AG04449 (cell line): ENCODE measurements at regions not wholly inside any gene's neighbourhood (a gene's known extent, or its start where the extent isn't known, plus 50 kb on each side); places are given as distances from the start of the nearest gene placed in this dataset.

Experiments
- CTCF ChIA-PET: fragments of 350-600 bp; formaldehyde crosslinking; extraction: SDS; loops from one replicate; lab custom pipeline; 2021; ENCODE audit warnings: antibody characterized with exemption; lab: Yijun Ruan, JAX
- POLR2A ChIA-PET: fragments of 400-600, 350-600 bp; formaldehyde crosslinking; extraction: SDS; loops from one replicate; lab custom pipeline; 2020; ENCODE audit warnings: antibody characterized with exemption, inconsistent platforms; lab: Yijun Ruan, JAX
- DNase-seq: peaks from one replicate; pipeline ENCODE4 v3.0.0-alpha.2; 2010; ENCODE audit warnings: low read depth, low spot score
- H3K4me3 ChIP-seq: 2 replicates; pipeline ENCODE4 v1.5.1; 2011; ENCODE audit warnings: low read depth, mild to moderate bottlenecking, control low read depth, low read length
- TF ChIP-seq, protein P1 (sequence below): IDR thresholded peaks from one replicate; pipeline ENCODE4 v1.5.1; 2011; ENCODE audit warnings: mild to moderate bottlenecking, moderate library complexity, low read length, control low read depth, inconsistent platforms; ENCODE audit not compliant: insufficient read depth; ENCODE audit errors: missing control alignments

DNA sequence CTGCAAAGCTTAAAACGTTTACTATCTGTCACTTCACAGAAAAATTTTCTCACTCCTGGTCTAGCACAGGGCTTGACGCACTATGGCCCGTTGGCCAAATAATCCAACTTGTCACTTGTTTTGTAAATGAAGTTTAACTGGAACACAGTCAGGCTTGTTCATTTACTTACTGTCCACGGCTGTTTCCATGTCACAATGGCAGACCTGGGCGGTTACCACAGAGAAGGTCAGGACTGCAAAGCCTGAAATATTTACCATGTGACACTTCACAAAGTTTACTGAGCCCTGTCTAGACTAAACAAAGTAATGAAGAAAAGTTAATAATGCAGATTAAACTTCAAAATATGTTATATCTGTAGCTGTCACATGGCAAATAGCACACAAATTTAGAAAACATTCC, 273.0 kb upstream of the GYPC start:
- ChIA-PET CTCF (no interaction called here), POLR2A (no interaction called here)
- no peak overlapping the region for H3K4me3 ChIP-seq
- DNase-seq: no peak
- TF ChIP-seq, protein P1, sequence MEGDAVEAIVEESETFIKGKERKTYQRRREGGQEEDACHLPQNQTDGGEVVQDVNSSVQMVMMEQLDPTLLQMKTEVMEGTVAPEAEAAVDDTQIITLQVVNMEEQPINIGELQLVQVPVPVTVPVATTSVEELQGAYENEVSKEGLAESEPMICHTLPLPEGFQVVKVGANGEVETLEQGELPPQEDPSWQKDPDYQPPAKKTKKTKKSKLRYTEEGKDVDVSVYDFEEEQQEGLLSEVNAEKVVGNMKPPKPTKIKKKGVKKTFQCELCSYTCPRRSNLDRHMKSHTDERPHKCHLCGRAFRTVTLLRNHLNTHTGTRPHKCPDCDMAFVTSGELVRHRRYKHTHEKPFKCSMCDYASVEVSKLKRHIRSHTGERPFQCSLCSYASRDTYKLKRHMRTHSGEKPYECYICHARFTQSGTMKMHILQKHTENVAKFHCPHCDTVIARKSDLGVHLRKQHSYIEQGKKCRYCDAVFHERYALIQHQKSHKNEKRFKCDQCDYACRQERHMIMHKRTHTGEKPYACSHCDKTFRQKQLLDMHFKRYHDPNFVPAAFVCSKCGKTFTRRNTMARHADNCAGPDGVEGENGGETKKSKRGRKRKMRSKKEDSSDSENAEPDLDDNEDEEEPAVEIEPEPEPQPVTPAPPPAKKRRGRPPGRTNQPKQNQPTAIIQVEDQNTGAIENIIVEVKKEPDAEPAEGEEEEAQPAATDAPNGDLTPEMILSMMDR: no peak

DNA sequence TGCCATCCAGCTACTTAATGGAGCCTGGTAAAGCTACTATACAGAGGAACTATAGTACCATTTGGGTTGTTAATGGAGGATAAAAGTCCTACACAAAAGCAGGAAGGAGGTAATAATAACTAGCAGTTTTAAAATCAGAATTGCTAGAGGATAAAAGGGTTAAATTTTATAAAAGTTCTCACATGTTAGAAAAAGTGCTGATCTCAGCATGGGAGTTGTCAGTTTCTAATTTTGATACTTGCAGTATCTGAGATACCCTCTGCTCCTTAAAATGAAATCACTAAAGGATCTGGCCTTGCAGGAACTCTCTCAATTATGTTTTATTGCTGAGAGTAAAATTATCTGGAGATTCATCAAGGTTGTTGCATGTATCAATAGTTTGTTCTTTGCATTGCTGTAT, 272.2 kb upstream of the GYPC start:
- TF ChIP-seq, protein P1: no peak
- POLR2A ChIA-PET: no interaction called here

DNA sequence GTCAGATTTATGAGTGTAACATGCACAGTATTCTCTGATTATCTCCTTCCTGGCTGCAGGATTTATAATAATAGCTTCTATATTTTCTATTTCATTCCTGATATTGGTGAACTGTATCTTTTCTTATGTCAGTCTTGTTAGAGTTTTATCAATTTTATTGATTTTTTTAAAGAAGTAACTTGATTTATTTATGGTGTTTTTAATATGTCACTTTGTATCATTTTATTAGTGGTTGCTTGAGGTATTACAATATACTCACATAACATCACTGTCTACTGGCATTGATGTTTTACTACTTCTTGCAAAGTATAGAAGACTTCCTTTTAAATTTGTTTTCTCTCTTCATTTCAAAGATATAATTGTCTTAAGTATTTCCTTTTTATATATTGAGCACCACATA, 270.5 kb upstream of the GYPC start:
- POLR2A ChIA-PET: no interaction called here
- DNase-seq: no peak
- TF ChIP-seq, protein P1: no peak
- H3K4me3 ChIP-seq: no peak overlapping the region
- CTCF ChIA-PET: no interaction called here

More for the DNA sequence above, 272.2 kb upstream of the GYPC start:
- CTCF ChIA-PET: no interaction called here
- H3K4me3 ChIP-seq: no peak overlapping the region
- DNase-seq: no peak

DNA sequence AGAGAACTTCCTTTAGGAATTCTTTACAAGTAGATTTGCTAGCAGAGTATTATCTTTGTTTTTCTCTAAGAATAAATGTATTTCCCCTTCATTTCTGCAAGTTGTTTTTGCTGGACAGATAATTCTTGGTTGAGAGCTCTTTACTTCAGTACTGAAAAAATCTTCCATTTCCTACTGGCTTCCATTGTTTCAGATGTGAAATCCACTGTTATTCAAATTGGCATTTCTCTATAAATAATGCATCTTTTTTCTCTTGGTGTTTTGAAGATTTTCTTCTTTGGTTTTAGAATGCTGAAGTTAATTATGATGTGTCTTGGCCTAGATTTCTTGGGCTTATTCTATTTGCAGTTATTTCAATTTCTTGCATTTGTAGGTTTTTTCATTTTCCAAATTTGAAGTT, 270.0 kb upstream of the GYPC start:
- ChIA-PET POLR2A (no interaction called here), CTCF (no interaction called here)
- TF ChIP-seq, protein P1: no peak
- no peak overlapping the region for H3K4me3 ChIP-seq
- no peak for DNase-seq

DNA sequence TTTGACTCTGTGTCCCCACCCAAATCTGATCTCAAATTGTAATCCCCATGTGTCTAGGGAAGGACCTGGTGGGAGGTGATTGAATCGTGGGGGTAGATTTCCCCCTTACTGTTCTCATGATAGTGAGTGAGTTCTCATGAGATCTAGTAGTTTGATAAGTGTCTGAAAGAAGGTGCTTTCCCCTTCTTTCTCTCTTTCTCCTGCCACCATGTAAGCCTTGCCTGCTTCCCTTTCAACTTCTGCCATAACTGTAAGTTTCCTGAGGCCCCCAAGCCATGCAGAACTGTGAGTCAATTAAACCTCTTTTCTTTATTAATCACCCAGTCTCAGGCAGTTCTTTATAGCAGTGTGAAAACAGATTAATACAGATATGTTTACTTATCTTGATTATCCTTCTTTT, 266.5 kb upstream of the GYPC start:
- TF ChIP-seq, protein P1: no peak
- CTCF ChIA-PET: no interaction called here
- POLR2A ChIA-PET: no interaction called here
- no peak for DNase-seq
- no peak overlapping the region for H3K4me3 ChIP-seq

DNA sequence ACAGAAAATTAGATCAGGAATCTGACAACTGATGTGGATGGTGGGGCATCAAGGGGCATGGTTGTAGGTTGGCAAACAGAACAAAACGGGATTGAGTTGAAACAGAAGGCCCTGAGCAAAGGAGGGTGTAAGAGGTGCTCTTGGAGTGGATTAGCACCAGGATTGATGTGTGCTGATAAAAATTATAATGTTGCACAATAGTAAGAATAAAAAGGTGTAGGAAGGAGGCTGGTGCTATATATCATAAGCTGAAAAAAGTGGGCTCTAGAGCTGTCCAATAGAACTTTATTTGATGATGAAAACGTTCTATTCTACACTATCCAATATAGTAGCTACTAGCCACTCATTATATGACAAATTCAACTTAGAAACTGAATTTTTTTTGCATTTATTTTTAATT, 263.1 kb upstream of the GYPC start:
- CTCF ChIA-PET: no interaction called here
- TF ChIP-seq, protein P1: no peak
- POLR2A ChIA-PET: no interaction called here
- DNase-seq: no peak
- no peak overlapping the region for H3K4me3 ChIP-seq

DNA sequence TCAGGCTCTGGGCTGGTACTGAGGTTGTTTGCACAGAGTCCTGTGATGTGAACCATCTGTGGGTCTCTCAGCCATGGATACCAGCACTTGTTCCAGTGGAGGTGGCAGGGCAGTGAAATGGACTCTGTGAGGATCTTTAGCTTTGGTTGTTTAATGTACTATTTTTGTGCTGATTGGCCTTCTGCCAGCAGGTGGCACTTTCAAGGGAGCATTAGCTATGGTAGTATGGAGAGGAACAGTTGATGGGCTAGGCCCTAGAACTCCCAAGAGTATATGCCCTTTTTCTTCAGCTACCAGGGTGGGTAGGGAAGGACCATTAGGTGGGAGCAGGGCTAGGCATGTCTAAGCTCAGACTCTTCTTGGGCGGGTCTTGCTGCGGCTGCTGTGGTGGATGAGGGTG, 257.0 kb upstream of the GYPC start:
- ChIA-PET POLR2A (no interaction called here), CTCF (no interaction called here)
- TF ChIP-seq, protein P1: no peak
- no peak overlapping the region for H3K4me3 ChIP-seq
- no peak for DNase-seq
